GM12878 (cell line): ENCODE measurements at regions not wholly inside any gene's neighbourhood (a gene's known extent, or its start where the extent isn't known, plus 50 kb on each side); places are given as distances from the start of the nearest gene placed in this dataset.

Experiments
- ATAC-seq: fragments of 200-7000 bp; cut with Tn5 transposase; 3 replicates; pipeline ENCODE4 v1.9.1; 2020; ENCODE audit warnings: mild to moderate bottlenecking, moderate library complexity
- BruUV-seq: library from RNA; stranded (reverse); fragments of 400-500 nt; replicated peaks from 2 replicates; lab custom pipeline; 2021; lab: Mats Ljungman, UMichigan
- CTCF ChIA-PET: fragments of 300-600 bp; sonication (Branson Sonifier 250); formaldehyde crosslinking; extraction: SDS; loops from one replicate; lab custom pipeline; 2021; ENCODE audit warnings: inconsistent platforms; lab: Yijun Ruan, JAX
- POLR2A ChIA-PET: fragments of 350-600 bp; formaldehyde crosslinking; extraction: SDS; loops from one replicate; lab custom pipeline; 2021; ENCODE audit warnings: inconsistent platforms; lab: Charles Lee
- RAD21 ChIA-PET: fragments of 300-600 bp; sonication (Branson Sonifier 250); formaldehyde crosslinking; loops from one replicate; lab custom pipeline; 2023; ENCODE audit warnings: antibody characterized with exemption; ENCODE audit not compliant: unreplicated experiment; lab: Charles Lee
- SMC1A ChIA-PET: fragments of 300-600 bp; sonication (Branson Sonifier 250); formaldehyde crosslinking; loops from one replicate; lab custom pipeline; 2023; ENCODE audit not compliant: unreplicated experiment, uncharacterized antibody; lab: Charles Lee
- DNase-seq: peaks from one replicate; pipeline ENCODE4 v3.0.0-alpha.2; 2011; ENCODE audit warnings: low read depth, low spot score
- FAIRE-seq: peaks from 3 replicates; lab custom pipeline; 2011; peaks lifted over from hg19 to GRCh38; lab: Jason Lieb, UNC
- H2AFZ ChIP-seq: 2 replicates; pipeline ENCODE4 v1.6.0; 2011; ENCODE audit warnings: low read depth, low read length, control low read depth; ENCODE audit not compliant: control insufficient read depth
- H3K27ac ChIP-seq: 2 replicates; pipeline ENCODE4 v1.5.1; 2011; ENCODE audit warnings: control low read depth; ENCODE audit not compliant: control insufficient read depth, insufficient read depth
- H3K27me3 ChIP-seq, 2 experiments: replicated peaks in 1 of 2; 2 replicates each; pipeline versions ENCODE4 v1.6.0 to v1.6.1; 2011; ENCODE audit warnings: low read length in 1 of 2; ENCODE audit not compliant: control insufficient read depth in 2 of 2, insufficient read depth in 2 of 2
- H3K36me3 ChIP-seq, 2 experiments: 2 replicates each; pipeline ENCODE4 v1.5.1; 2011; ENCODE audit warnings: low read length in 1 of 2; ENCODE audit not compliant: control insufficient read depth in 2 of 2, insufficient read depth in 2 of 2
- H3K4me1 ChIP-seq: 2 replicates; pipeline ENCODE4 v1.6.1; 2011; ENCODE audit warnings: mild to moderate bottlenecking, low read length, moderate library complexity, mixed read lengths; ENCODE audit not compliant: control insufficient read depth, insufficient read depth
- H3K4me2 ChIP-seq: 2 replicates; pipeline ENCODE4 v1.6.0; 2011; ENCODE audit warnings: control low read depth; ENCODE audit not compliant: control insufficient read depth, insufficient read depth
- H3K4me3 ChIP-seq: fragments of 200-600 bp; sonication (generic); 2 replicates; pipeline ENCODE4 v1.5.1; 2016
- H3K79me2 ChIP-seq: 2 replicates; pipeline ENCODE4 v1.6.0; 2011; ENCODE audit warnings: low read length; ENCODE audit not compliant: control insufficient read depth, insufficient read depth
- H3K9ac ChIP-seq: 2 replicates; pipeline ENCODE4 v1.8.0; 2011; ENCODE audit warnings: low read length, control low read depth, mixed read lengths; ENCODE audit not compliant: control insufficient read depth, insufficient read depth
- H3K9me3 ChIP-seq: replicated peaks from 3 replicates; pipeline ENCODE4 v1.5.1; 2011; ENCODE audit warnings: mild to moderate bottlenecking, low read length; ENCODE audit not compliant: control insufficient read depth, insufficient read depth
- H4K20me1 ChIP-seq: 2 replicates; pipeline ENCODE4 v1.6.0; 2011; ENCODE audit not compliant: control insufficient read depth, insufficient read depth
- ATF3 ChIP-seq: IDR thresholded peaks from 2 replicates; pipeline ENCODE4 v1.6.1; 2011; ENCODE audit warnings: low read depth, mild to moderate bottlenecking, low read length, moderate library complexity, borderline replicate concordance; ENCODE audit errors: extremely low read depth
- CHD2 ChIP-seq: IDR thresholded peaks from 2 replicates; pipeline ENCODE4 v1.6.1; 2011; ENCODE audit warnings: low read depth, low read length, improper control_type of control experiment, borderline replicate concordance
- CREM ChIP-seq: IDR thresholded peaks from 2 replicates; pipeline ENCODE4 v1.6.1; 2014; ENCODE audit warnings: antibody characterized with exemption, low read depth
- KDM1A ChIP-seq: fragments of 200-600 bp; sonication (generic); IDR thresholded peaks from 2 replicates; pipeline ENCODE4 v1.6.1; 2016; ENCODE audit warnings: borderline replicate concordance
- PAX8 ChIP-seq: fragments of 450-650 bp; IDR thresholded peaks from 2 replicates; pipeline ENCODE4 v1.6.1; 2017; ENCODE audit warnings: mild to moderate bottlenecking, moderate library complexity
- PBX3 ChIP-seq: IDR thresholded peaks from 2 replicates; pipeline ENCODE4 v1.6.1; 2011; ENCODE audit warnings: mild to moderate bottlenecking, low read depth, low read length, moderate library complexity; ENCODE audit not compliant: insufficient replicate concordance
- SREBF2 ChIP-seq: IDR thresholded peaks from 2 replicates; pipeline ENCODE4 v1.6.1; 2012; ENCODE audit warnings: mild to moderate bottlenecking, low read length
- ZBTB11 ChIP-seq: fragments of 450-650 bp; formaldehyde crosslinking; IDR thresholded peaks from 2 replicates; pipeline ENCODE4 v1.5.0; 2022; ENCODE audit warnings: mild to moderate bottlenecking, missing genetic modification characterization
- WGBS: methylation state at CpG from one replicate; pipeline ENCODE4 v1.1.6; 2016; ENCODE audit warnings: low lambda C conversion rate; ENCODE audit not compliant: insufficient replicate concordance, insufficient coverage; ENCODE audit errors: missing lambda C conversion rate; 5-methylcytosine and 5-hydroxymethylcytosine counted together
- in situ Hi-C: fragments of 300-500 bp; cut with MboI; formaldehyde crosslinking; loops from 9 replicates; pipeline ENCODE4 v1.14.3; 2018; ENCODE audit warnings: mixed read lengths
- intact Hi-C: fragments of 100-400 bp; cut with micrococcal nuclease; formaldehyde crosslinking; loops from one replicate; pipeline ENCODE4 v1.14.2; 2022; ENCODE audit not compliant: unreplicated experiment

- TF ChIP-seq ZBTB11 (CRISPR knock-in tag) (no peak), CHD2 (no peak), ATF3 (no peak)
Observed at GRCh38 chr12:129973236-129973961, 69.6 kb upstream of the TMEM132D start (continued).

GRCh38 chr12:129984106-129984505 lies 80.3 kb upstream of the TMEM132D start:
- FAIRE-seq (no peak), ATAC-seq (no peak), DNase-seq (no peak)
- H3K27ac ChIP-seq = no peak overlapping the region
- H3K4me1 ChIP-seq = no peaks in the 10 kb centered on the region
- in situ Hi-C loops = no loop called here
- H3K9ac ChIP-seq = no peak overlapping the region
- H3K4me3 ChIP-seq = no peak overlapping the region
- H3K9me3 ChIP-seq = no peaks in the 10 kb centered on the region
- H3K4me2 ChIP-seq = no peak overlapping the region
- SMC1A ChIA-PET = no interaction called here
- CTCF ChIA-PET = no interaction called here
- no peak for TF ChIP-seq PAX8
- no peak for TF ChIP-seq CREM
- no peak for TF ChIP-seq KDM1A
- no peak for TF ChIP-seq SREBF2
- TF ChIP-seq PBX3 = no peak
- TF ChIP-seq CHD2 = no peak
- no TSS peak for BruUV-seq
- RAD21 ChIA-PET = no interaction called here
- H3K79me2 ChIP-seq = no peaks in the 10 kb centered on the region
- intact Hi-C loops = no loop called here
- H3K36me3 ChIP-seq = no peaks in the 10 kb centered on the region
- H3K27me3 ChIP-seq = no peaks in the 10 kb centered on the region
- H2AFZ ChIP-seq = no peak overlapping the region
- 2% methylated on average over 4 of the region's 4 CpGs for WGBS
- H4K20me1 ChIP-seq = no peaks in the 10 kb centered on the region
- POLR2A ChIA-PET = no interaction called here
